Ascending aorta (tissue), 2 donors: ENCODE measurements at regions not wholly inside any gene's neighbourhood (a gene's known extent, or its start where the extent isn't known, plus 50 kb on each side); places are given as distances from the start of the nearest gene placed in this dataset.

Experiments
- DNase-seq, 2 donors: peaks; one replicate each; pipeline ENCODE4 v3.0.0-alpha.2; 2019; ENCODE audit warnings: low spot score in 2 of 2
- H3K27ac ChIP-seq, 2 donors: fragments of 200-600 bp; sonication (generic); one replicate each; pipeline ENCODE4 v1.5.1; 2016 to 2017; ENCODE audit warnings: mild to moderate bottlenecking in 1 of 2
- H3K27me3 ChIP-seq: fragments of 200-600 bp; sonication (generic); one replicate; pipeline ENCODE4 v1.5.1; 2017
- H3K36me3 ChIP-seq, 2 donors: fragments of 200-600 bp; sonication (generic); one replicate each; pipeline ENCODE4 v1.5.1; 2016
- H3K4me1 ChIP-seq, 2 donors: fragments of 200-600 bp; sonication (generic); one replicate each; pipeline ENCODE4 v1.5.1; 2016 to 2017; ENCODE audit warnings: mild to moderate bottlenecking in 1 of 2
- H3K4me3 ChIP-seq, 2 donors: fragments of 200-600 bp; sonication (generic); one replicate each; pipeline ENCODE4 v1.5.1; 2016 to 2017; ENCODE audit warnings: mild to moderate bottlenecking in 1 of 2
- H3K9me3 ChIP-seq, 2 donors: fragments of 200-600 bp; sonication (generic); one replicate each; pipeline ENCODE4 v1.5.1; 2016
- CTCF ChIP-seq, 3 experiments: fragments of 200-600 bp in 2 of 3; fragments of 450-650 bp in 1 of 3; sonication (generic) in 2 of 3; IDR thresholded peaks; one replicate each; pipeline ENCODE4 v1.5.1; 2016 to 2019; ENCODE audit warnings: antibody characterized with exemption in 3 of 3, mild to moderate bottlenecking in 1 of 3, moderate library complexity in 1 of 3
- intact Hi-C: fragments of 100-400 bp; cut with DNase I; formaldehyde crosslinking; loops from one replicate; pipeline ENCODE4 v1.15.1; 2023

- Histone ChIP-seq H3K9me3 (no peaks in the 10 kb centered on the region), H3K36me3 (no peaks in the 10 kb centered on the region), H3K27me3 (no peaks in the 10 kb centered on the region), H3K4me3 (no peak overlapping the region), H3K4me1 (no peaks in the 10 kb centered on the region), H3K27ac (no peak overlapping the region)
- intact Hi-C loops = no loop called here
- TF ChIP-seq CTCF (IDR thresholded peaks at IDR 0.05) = no peak
- no peak for DNase-seq
Measured at GRCh38 chr15:31934821-31935220, 95.5 kb upstream of the CHRNA7 start.

GRCh38 chr15:31953478-31953877 lies 76.8 kb upstream of the CHRNA7 start:
- Histone ChIP-seq H3K27ac (no peak overlapping the region), H3K9me3 (no peaks in the 10 kb centered on the region), H3K27me3 (no peaks in the 10 kb centered on the region), H3K4me1 (no peaks in the 10 kb centered on the region), H3K4me3 (no peak overlapping the region), H3K36me3 (no peaks in the 10 kb centered on the region)
- no peak for TF ChIP-seq CTCF (IDR thresholded peaks at IDR 0.05)
- intact Hi-C loops = no loop called here
- DNase-seq = no peak

GRCh38 chr15:31954374-31955172 lies 75.7 kb upstream of the CHRNA7 start:
- Histone ChIP-seq H3K9me3 (peaks cover 0 to 2% of the 10 kb centered on the region in 2 donors), H3K27ac (no peak overlapping the region), H3K36me3 (no peaks in the 10 kb centered on the region), H3K4me1 (no peaks in the 10 kb centered on the region), H3K27me3 (no peaks in the 10 kb centered on the region), H3K4me3 (no peak overlapping the region)
- no peak for TF ChIP-seq CTCF (IDR thresholded peaks at IDR 0.05)
- intact Hi-C loops = no loop called here
- no peak for DNase-seq

GRCh38 chr15:31955734-31956133 lies 74.6 kb upstream of the CHRNA7 start:
- Histone ChIP-seq H3K4me1 (no peaks in the 10 kb centered on the region), H3K27ac (no peak overlapping the region), H3K27me3 (no peaks in the 10 kb centered on the region), H3K4me3 (no peak overlapping the region), H3K36me3 (no peaks in the 10 kb centered on the region), H3K9me3 (peaks cover 0 to 8% of the 10 kb centered on the region in 2 donors)
- TF ChIP-seq CTCF (IDR thresholded peaks at IDR 0.05) = no peak
- intact Hi-C loops = no loop called here
- DNase-seq = no peak

GRCh38 chr15:31957581-31957980 lies 72.7 kb upstream of the CHRNA7 start:
- no peak for TF ChIP-seq CTCF (IDR thresholded peaks at IDR 0.05)
- DNase-seq = no peak
- intact Hi-C loops = no loop called here
- H3K36me3 ChIP-seq = no peaks in the 10 kb centered on the region
- no peak overlapping the region for H3K27ac ChIP-seq
- H3K4me3 ChIP-seq = no peak overlapping the region
- H3K27me3 ChIP-seq = no peaks in the 10 kb centered on the region
- no peaks in the 10 kb centered on the region for H3K4me1 ChIP-seq
- H3K9me3 ChIP-seq = peaks cover 0 to 8% of the 10 kb centered on the region in 2 donors
